ENCODE measurements at regions not wholly inside any gene's neighbourhood (a gene's known extent, or its start where the extent isn't known, plus 50 kb on each side); places are given as distances from the start of the nearest gene placed in this dataset.
"Not testable (repeated sequence)": the region's sequence is repeated elsewhere in the genome, so short reads cannot be mapped to it uniquely, and the experiment has no call there.

DNA sequence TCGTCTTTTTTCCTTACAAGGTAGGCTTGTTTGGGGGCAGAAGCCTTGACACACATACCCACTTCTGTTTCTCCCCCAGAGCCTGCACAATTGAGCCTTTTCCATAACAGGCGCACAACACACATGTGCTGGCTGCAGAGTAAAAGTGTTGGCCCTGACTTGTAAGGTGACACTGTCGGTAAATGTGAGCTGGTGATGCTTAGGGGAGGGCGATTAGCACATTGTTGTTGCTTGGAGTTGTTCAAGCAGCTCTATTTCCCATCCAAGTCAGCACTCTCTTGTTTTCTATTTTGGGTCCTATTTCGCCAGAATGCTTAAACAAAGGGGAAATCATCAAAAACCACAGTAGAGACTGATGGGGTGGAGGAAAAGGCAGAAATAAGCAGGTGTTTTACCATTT lies 51.9 kb upstream of the PTPRJ start:
- Histone ChIP-seq H3K36me3 (no peaks in the 10 kb centered on the region), H3K4me1 (replicated peaks) (peaks cover 17% of the 10 kb centered on the region), H3K27me3 (replicated peaks) (no peaks in the 10 kb centered on the region)

DNA sequence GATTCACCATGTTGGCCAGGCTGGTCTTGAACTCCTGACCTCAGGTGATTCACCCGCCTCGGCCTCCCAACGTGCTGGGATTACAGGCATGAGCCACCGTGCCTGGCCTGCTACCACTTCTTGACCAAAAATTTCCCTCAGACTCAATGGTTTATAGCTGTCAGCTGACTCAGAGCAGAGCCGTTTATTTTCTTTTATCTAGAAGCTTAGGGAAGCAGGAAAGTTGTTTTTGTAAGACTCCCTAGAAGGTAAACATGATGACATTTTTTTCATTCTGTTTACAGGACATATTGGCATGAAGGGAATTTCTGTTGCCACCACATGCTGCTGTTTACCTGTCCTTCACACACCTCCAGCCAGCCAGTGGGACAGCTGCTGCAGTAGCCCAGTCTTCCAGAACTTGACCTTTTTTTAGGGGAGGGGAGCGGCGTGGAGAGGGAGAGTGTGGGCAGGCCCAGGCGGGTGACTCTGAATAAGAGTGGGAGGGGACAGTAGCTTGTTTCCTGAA lies 56.1 kb upstream of the PTPRJ start:
- Histone ChIP-seq H3K27ac (peak overlapping the region; percentile 54), H3K4me3 (no peak overlapping the region), H3K4me1 (replicated peaks) (peaks cover 41% of the 10 kb centered on the region), H3K27me3 (replicated peaks) (no peaks in the 10 kb centered on the region), H3K9me3 (replicated peaks) (no peaks in the 10 kb centered on the region), H3K36me3 (no peaks in the 10 kb centered on the region)
- peak; percentile 89 to 95 for DNase-seq (ENCODE audit: low read depth in 1 of 2, low spot score in 2 of 2)

More for the DNA sequence above, 51.9 kb upstream of the PTPRJ start:
- Histone ChIP-seq H3K27ac (no peak overlapping the region), H3K4me3 (no peak overlapping the region), H3K9me3 (replicated peaks) (no peaks in the 10 kb centered on the region)
- DNase-seq (ENCODE audit: low read depth in 1 of 2, low spot score in 2 of 2), result no peak

DNA sequence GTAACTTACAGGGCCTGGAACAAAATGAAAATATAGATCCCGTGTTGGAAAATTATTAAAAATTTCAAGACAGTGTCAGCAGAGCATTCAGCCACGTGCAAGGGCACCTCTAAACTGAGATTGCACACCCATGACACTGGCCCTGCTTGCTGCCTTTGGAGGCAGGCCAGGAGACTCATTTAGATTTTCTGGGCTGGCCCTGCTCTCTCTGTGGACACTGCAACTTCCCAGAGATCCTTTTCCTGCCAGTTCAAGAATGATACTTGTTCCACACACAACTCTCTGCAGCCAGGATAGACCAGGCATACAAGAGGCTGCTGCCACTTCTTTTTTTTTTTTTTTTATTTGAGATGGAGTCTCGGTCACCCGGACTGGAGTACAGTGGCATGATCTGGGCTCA lies 56.7 kb upstream of the PTPRJ start:
- no peaks in the 10 kb centered on the region for H3K9me3 ChIP-seq (replicated peaks)
- DNase-seq (ENCODE audit: low read depth in 1 of 2, low spot score in 2 of 2), result no peak
- H3K27ac ChIP-seq, result peak overlapping the region; percentile 54
- H3K4me1 ChIP-seq (replicated peaks), result peaks cover 46% of the 10 kb centered on the region
- H3K36me3 ChIP-seq, result no peaks in the 10 kb centered on the region
- no peaks in the 10 kb centered on the region for H3K27me3 ChIP-seq (replicated peaks)
- H3K4me3 ChIP-seq, result no peak overlapping the region

DNA sequence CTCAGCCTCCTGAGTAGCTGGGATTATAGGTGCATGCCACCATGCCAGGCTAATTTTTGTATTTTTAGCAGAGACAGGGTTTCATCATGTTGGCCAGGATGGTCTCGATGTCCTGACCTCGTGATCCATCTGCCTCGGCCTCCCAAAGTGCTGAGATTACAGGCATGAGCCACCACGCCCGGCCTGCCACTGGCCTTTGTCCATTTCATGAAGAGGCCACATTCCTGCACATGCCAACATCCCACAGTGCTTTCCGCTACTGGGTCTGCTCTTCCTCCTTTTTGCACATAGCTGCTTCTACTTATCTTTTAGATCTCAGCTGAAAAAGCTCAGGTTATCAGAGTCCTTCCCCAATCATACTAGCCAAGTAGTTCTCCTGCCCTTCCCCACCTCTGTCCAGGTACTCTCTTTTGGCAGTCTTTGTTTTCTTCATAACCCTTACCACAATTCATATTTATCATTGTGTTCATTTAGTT lies 59.2 kb upstream of the PTPRJ start:
- not testable (repeated sequence) for H3K36me3 ChIP-seq; H3K27ac ChIP-seq; H3K9me3 ChIP-seq (replicated peaks); H3K4me3 ChIP-seq; DNase-seq (ENCODE audit: low read depth in 1 of 2, low spot score in 2 of 2); H3K27me3 ChIP-seq (replicated peaks)
- peaks cover 62% of the 10 kb centered on the region for H3K4me1 ChIP-seq (replicated peaks)

DNA sequence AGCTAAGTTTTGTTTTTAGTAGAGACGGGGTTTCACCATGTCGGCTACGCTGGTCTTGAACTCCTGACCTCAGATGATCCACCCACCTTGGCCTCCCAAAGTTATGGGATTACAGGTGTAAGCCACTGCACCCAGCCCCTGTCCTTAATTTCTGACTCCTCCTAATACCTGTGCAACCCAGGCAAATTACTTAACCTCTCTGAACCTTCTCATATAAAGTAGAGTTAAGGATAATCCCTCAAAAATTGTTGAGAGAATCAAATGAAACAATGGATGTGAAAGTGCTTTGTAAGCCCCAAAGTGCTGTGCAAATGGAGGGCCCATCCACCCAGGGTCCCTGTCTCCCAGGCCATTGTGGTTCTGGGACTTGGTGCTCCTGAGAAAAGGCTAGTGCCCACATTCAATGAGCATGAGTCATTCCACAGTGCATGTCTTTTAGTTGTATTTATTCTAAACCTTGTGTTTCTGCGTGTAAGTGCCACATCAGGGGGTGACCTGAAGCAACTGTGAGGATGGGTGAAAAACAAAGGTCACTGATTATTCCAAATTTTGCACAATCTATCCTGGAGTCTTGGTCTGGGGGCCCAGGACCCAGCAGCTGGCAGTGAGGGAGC lies 61.4 kb upstream of the PTPRJ start:
- H3K4me1 ChIP-seq (replicated peaks), result peaks cover 51% of the 10 kb centered on the region
- no peaks in the 10 kb centered on the region for H3K27me3 ChIP-seq (replicated peaks)
- H3K36me3 ChIP-seq, result no peaks in the 10 kb centered on the region
- H3K27ac ChIP-seq, result peak overlapping the region; percentile 68
- H3K9me3 ChIP-seq (replicated peaks), result no peaks in the 10 kb centered on the region
- DNase-seq (ENCODE audit: low read depth in 1 of 2, low spot score in 2 of 2), result peak; percentile 81 to 85
- H3K4me3 ChIP-seq, result no peak overlapping the region

DNA sequence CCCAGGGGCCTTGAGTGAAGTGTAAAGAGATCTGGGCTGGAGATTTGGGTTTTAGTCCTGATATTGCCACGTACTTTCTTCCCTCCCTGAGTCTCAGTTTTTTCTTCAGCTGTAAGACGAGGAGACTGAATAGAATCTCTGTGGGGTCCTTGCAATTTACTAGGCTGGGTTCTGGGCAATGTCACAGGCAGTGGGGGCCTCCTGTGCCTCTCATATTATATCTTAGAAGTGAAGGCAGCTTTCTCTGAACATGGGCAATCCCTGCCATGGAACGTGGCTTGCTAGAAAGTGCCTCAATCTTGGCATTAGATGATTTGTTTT lies 62.0 kb upstream of the PTPRJ start:
- peak overlapping the region; percentile 68 for H3K27ac ChIP-seq
- no peaks in the 10 kb centered on the region for H3K9me3 ChIP-seq (replicated peaks)
- H3K36me3 ChIP-seq, result no peaks in the 10 kb centered on the region
- H3K27me3 ChIP-seq (replicated peaks), result no peaks in the 10 kb centered on the region
- H3K4me1 ChIP-seq (replicated peaks), result peaks cover 44% of the 10 kb centered on the region
- no peak for DNase-seq (ENCODE audit: low read depth in 1 of 2, low spot score in 2 of 2)
- no peak overlapping the region for H3K4me3 ChIP-seq

DNA sequence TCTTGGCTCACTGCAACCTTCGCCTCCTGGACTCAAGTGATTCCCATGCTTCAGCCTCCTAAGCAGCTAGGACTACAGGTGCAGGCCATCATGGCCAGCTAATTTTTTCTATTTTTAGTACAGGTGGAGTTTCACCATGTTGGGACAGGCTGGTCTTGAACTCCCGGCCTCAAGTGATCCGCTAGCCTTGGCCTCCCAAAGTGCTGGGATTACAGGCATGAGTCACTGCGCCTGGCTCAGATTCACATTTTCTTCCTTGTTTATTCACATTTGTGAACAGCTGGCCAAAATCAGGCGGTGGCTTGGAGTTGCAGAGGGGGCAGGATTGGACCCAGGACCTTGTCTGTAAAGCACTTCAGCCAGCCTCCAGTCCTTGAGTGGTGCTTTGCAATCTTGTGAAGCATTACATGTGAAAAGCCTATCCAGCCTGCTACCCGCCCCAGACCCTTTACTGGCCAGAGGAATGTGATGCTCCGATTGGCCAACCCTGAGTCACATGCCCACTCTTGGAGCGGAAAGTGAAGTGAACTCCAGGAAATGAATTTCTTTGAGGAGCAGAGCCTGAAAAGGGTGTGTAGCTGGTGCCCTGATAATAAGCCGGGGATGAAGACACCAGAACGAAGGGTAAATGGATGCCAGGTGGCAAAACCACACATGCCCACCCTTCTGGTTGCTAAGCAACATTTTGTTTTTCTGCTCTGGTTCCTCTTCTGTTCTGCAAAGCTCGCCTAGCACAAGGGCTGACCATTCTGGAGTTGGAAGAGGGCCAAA lies 62.6 kb upstream of the PTPRJ start:
- peaks cover 42% of the 10 kb centered on the region for H3K4me1 ChIP-seq (replicated peaks)
- peak overlapping the region; percentile 68 for H3K27ac ChIP-seq
- no peaks in the 10 kb centered on the region for H3K27me3 ChIP-seq (replicated peaks)
- DNase-seq (ENCODE audit: low read depth in 1 of 2, low spot score in 2 of 2), result peak; percentile 87 to 91
- no peak overlapping the region for H3K4me3 ChIP-seq
- H3K36me3 ChIP-seq, result no peaks in the 10 kb centered on the region
- H3K9me3 ChIP-seq (replicated peaks), result no peaks in the 10 kb centered on the region

DNA sequence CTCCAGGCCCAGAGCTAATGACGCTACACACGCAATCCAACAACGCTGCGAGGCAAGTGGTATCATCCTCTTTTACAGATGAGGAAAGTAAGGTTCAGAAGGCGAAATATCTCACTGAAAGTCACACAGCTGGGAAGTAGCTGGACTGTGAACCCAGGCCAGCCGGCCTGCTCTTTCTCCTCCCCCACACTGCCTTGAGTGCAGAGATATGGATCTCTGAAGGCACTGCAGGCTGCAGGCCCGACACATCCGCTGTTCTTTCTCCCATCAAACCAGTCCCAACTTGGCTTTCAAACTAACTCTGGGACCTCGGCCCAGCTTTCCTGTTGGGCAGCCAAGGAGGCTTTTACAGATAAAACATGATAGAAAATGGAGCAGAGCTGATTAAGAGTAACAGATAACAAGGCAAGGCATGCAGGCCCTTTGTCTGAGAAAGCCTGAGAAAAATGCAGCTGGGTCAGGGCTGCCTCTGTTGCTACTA lies 64.0 kb upstream of the PTPRJ start:
- Histone ChIP-seq H3K4me1 (replicated peaks) (peaks cover 42% of the 10 kb centered on the region), H3K36me3 (no peaks in the 10 kb centered on the region), H3K27me3 (replicated peaks) (no peaks in the 10 kb centered on the region), H3K4me3 (no peak overlapping the region), H3K9me3 (replicated peaks) (no peaks in the 10 kb centered on the region), H3K27ac (no peak overlapping the region)
- DNase-seq (ENCODE audit: low read depth in 1 of 2, low spot score in 2 of 2), result no peak

DNA sequence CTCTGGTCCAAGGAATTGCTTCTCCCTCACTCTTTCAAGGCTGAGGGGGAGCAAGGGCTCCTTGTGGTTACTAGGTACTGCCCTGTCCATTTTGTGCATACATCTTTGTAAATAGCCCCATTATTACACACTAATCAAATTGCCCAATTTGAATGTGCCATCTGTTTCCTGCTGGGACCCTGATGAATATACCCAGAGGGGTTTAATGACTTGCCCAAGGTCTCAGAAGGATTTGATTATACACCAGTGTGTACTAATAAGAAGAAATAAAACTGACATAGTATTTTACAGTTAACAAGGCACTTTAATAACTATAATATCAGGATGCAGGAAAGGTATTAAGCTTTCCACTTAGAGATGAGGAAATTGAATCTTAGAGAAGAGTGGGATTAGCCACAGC lies 64.6 kb upstream of the PTPRJ start:
- H3K27ac ChIP-seq, result no peak overlapping the region
- H3K36me3 ChIP-seq, result no peaks in the 10 kb centered on the region
- H3K4me3 ChIP-seq, result no peak overlapping the region
- DNase-seq (ENCODE audit: low read depth in 1 of 2, low spot score in 2 of 2), result no peak
- no peaks in the 10 kb centered on the region for H3K9me3 ChIP-seq (replicated peaks)
- no peaks in the 10 kb centered on the region for H3K27me3 ChIP-seq (replicated peaks)
- H3K4me1 ChIP-seq (replicated peaks), result peaks cover 37% of the 10 kb centered on the region

DNA sequence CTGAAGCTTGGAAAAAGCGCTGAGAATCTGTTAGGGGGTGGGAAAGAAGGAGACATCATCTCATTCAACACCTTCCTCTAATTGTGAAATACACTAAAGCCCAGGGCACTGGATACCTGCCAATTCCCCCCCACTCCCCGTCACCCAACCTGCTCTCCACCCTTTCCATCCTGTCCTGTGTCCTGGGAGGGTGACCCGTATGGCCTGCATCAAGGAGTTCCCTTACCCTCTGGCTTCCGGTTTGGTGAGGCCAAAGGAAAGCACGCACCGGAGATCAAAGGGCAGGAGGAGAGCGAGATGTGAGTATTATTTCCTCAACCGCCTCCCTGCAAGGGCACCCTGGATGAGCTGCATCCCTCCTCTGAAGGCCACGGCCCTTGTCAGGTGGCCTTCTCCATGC lies 65.0 kb upstream of the PTPRJ start:
- H3K4me1 ChIP-seq (replicated peaks), result peaks cover 33% of the 10 kb centered on the region
- H3K36me3 ChIP-seq, result no peaks in the 10 kb centered on the region
- H3K27ac ChIP-seq, result no peak overlapping the region
- no peaks in the 10 kb centered on the region for H3K9me3 ChIP-seq (replicated peaks)
- no peak for DNase-seq (ENCODE audit: low read depth in 1 of 2, low spot score in 2 of 2)
- no peaks in the 10 kb centered on the region for H3K27me3 ChIP-seq (replicated peaks)
- no peak overlapping the region for H3K4me3 ChIP-seq

DNA sequence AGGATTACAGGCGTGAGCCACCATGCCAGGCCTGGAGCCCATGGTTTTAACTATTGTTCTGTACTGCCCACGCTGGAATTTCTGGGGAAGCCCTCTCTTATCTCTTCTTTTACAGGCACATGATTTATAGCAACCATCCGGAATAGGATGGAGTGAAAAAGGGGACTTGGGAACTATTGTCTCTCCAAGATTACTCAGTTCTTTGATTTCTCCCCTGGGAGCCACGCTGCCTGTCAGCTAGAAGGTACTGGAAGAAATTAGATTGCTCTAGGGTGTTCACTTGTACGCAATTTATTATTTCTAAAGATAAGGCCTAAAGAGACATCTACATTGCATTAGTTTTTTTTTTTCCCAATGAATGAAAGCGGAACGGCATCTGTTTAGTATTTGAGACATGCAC lies 65.6 kb upstream of the PTPRJ start:
- H3K36me3 ChIP-seq, result no peaks in the 10 kb centered on the region
- no peaks in the 10 kb centered on the region for H3K27me3 ChIP-seq (replicated peaks)
- no peak for DNase-seq (ENCODE audit: low read depth in 1 of 2, low spot score in 2 of 2)
- H3K4me3 ChIP-seq, result no peak overlapping the region
- peaks cover 26% of the 10 kb centered on the region for H3K4me1 ChIP-seq (replicated peaks)
- no peak overlapping the region for H3K27ac ChIP-seq
- H3K9me3 ChIP-seq (replicated peaks), result no peaks in the 10 kb centered on the region

DNA sequence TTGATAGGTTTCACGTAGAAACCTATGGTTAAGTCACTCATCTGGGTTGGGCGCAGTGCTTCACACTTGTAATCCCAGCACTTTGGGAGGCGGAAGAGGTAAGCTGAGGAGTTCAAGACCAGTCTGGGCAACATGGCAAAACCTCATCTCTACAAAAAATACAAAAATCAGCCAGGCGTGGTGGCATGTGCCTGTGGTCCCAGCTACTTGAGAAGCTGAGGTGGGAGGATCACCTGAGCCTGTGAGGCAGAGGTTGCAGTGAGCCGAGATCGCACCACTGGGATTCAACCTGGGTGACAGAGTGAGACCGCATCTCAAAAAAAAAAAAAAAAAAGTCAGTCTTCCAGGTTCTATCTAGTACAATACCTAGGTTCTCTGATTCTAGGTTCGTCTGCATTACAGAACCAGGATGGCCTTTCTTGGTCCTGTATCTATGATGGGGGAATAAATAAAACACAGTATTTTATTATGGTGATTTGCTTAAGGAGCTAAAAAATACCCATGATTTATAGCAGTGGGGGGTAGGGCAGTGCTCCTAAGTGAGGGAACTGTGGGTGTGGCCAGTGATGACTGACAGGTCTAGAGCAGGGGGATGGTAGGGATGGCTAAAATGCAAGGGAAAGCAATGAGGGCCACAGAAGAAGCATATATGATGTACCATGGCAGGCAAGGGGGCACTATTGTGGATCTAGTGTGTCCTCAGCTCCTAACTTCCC lies 65.5 kb upstream of the NUP160 start:
- Histone ChIP-seq H3K27me3 (replicated peaks) (no peaks in the 10 kb centered on the region), H3K4me1 (replicated peaks) (peaks cover 16% of the 10 kb centered on the region), H3K27ac (no peak overlapping the region), H3K4me3 (no peak overlapping the region), H3K9me3 (replicated peaks) (no peaks in the 10 kb centered on the region), H3K36me3 (no peaks in the 10 kb centered on the region)
- DNase-seq (ENCODE audit: low read depth in 1 of 2, low spot score in 2 of 2), result no peak

DNA sequence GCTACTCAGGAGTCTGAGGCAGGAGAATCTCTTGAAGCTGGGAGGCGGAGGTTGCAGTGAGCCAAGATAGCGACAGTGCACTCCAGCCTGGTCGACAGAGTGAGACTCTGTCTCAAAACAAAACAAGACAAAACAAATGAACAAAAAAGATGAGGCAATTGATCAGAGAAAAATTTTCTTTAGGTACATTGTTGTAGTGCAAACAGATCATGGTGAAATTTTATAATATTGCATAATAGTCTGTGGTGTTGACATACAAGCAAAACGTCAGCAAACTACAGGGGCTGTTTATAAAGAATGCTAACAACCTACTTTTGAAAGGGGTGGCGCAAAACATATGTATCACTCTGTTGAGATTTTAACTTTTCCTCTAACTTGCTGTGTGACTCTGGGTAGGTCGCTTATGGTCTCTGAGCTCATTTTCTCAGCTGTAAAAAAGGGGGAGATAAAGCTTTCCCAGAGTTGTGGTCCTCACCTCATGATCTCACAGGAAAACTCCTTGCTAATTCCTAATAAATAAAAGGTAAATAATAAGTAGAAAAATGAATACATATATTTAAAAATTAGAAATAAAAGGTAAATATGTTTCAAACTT lies 64.8 kb upstream of the NUP160 start:
- H3K36me3 ChIP-seq, result no peaks in the 10 kb centered on the region
- H3K4me3 ChIP-seq, result no peak overlapping the region
- H3K9me3 ChIP-seq (replicated peaks), result no peaks in the 10 kb centered on the region
- H3K4me1 ChIP-seq (replicated peaks), result peaks cover 13% of the 10 kb centered on the region
- H3K27ac ChIP-seq, result no peak overlapping the region
- no peaks in the 10 kb centered on the region for H3K27me3 ChIP-seq (replicated peaks)
- no peak for DNase-seq (ENCODE audit: low read depth in 1 of 2, low spot score in 2 of 2)

DNA sequence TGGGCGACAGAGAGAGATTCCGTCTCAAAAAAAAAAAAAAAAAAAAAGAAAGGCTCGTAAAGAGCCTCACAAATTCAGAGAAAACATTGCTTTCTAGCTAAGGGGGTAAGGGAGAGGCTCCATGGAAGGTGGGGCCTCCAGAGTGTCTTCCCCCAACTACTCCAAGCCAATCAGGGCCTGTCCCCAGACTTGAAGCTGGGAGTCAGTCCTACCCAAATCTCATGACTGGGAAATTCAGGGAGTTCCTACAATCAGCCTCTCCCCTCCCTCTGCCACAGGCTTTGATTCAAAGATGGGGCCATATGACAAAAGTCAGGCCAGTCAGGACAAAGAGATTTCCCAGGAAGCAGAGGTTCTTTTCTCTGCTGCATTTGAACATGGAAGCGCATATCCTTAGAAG lies 63.0 kb upstream of the NUP160 start:
- Histone ChIP-seq H3K27ac (no peak overlapping the region), H3K9me3 (replicated peaks) (no peaks in the 10 kb centered on the region), H3K36me3 (no peaks in the 10 kb centered on the region), H3K4me1 (replicated peaks) (peaks cover 6% of the 10 kb centered on the region), H3K4me3 (no peak overlapping the region), H3K27me3 (replicated peaks) (no peaks in the 10 kb centered on the region)
- DNase-seq (ENCODE audit: low read depth in 1 of 2, low spot score in 2 of 2), result no peak

All from SJSA1 (cell line).